Sigmoid colon (tissue), 4 donors: ENCODE measurements at regions not wholly inside any gene's neighbourhood (a gene's known extent, or its start where the extent isn't known, plus 50 kb on each side); places are given as distances from the start of the nearest gene placed in this dataset.

Experiments
- CTCF ChIP-seq, 4 experiments: fragments of 450-650 bp in 3 of 4; fragments of 200-600 bp in 1 of 4; IDR thresholded peaks; one replicate each; pipeline ENCODE4 v1.5.1; 2016 to 2019; ENCODE audit warnings: antibody characterized with exemption in 4 of 4, mild to moderate bottlenecking in 3 of 4, moderate library complexity in 2 of 4
- EP300 ChIP-seq, 4 donors: sonication (generic); formaldehyde crosslinking; IDR thresholded peaks; one replicate each; pipeline ENCODE4 v1.6.1; 2017; ENCODE audit warnings: antibody characterized with exemption in 4 of 4
- POLR2AphosphoS5 ChIP-seq, 4 donors: sonication (generic); formaldehyde crosslinking; IDR thresholded peaks; one replicate each; pipeline ENCODE4 v1.6.1; 2017; ENCODE audit warnings: antibody characterized with exemption in 4 of 4

DNA sequence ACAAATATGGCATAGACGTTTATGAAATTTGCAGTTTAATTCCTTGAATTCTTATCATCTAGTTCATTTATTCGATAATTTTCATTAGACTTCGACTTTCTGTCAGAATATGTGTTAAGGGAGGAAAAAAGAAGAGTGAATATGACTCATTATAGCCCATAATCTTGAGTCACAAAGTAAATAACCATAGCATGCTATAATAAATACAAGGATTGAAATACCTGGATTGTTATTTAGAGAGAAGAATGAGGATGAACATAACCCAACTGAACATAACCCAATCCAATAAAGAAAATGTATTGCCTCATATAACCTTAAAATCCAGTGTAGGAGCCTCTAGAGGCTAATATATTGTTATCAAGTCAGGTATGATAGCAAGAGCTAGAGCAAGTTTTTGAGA lies 1858.3 kb upstream of the RAG2 start:
- TF ChIP-seq CTCF (IDR thresholded peaks at IDR 0.05) (no peak), POLR2AphosphoS5 (IDR thresholded peaks at IDR 0.05) (no peak), EP300 (IDR thresholded peaks at IDR 0.05) (no peak)
